Upper lobe of right lung (tissue), 1 donor: ENCODE measurements at regions not wholly inside any gene's neighbourhood (a gene's known extent, or its start where the extent isn't known, plus 50 kb on each side); places are given as distances from the start of the nearest gene placed in this dataset.

Source experiments
- ATAC-seq: fragments of 200-7000 bp; cut with Tn5 transposase; one replicate; pipeline ENCODE4 v1.9.1; 2020; ENCODE audit warnings: mild to moderate bottlenecking, moderate library complexity
- DNase-seq: peaks from one replicate; pipeline ENCODE4 v3.0.0-alpha.2; 2020
- H3K27ac ChIP-seq: fragments of 200-600 bp; one replicate; pipeline ENCODE4 v1.8.0; 2022
- H3K27me3 ChIP-seq: fragments of 200-600 bp; one replicate; pipeline ENCODE4 v1.8.0; 2022; ENCODE audit warnings: mild to moderate bottlenecking
- H3K36me3 ChIP-seq: fragments of 200-600 bp; one replicate; pipeline ENCODE4 v1.8.0; 2022
- H3K4me1 ChIP-seq: fragments of 200-600 bp; one replicate; pipeline ENCODE4 v1.8.0; 2022
- H3K4me3 ChIP-seq: fragments of 200-600 bp; one replicate; pipeline ENCODE4 v1.8.0; 2022; ENCODE audit warnings: mild to moderate bottlenecking
- H3K9me3 ChIP-seq: fragments of 200-600 bp; one replicate; pipeline ENCODE4 v1.8.0; 2022
- intact Hi-C: fragments of 100-400 bp; cut with DNase I; formaldehyde crosslinking; loops from one replicate; pipeline ENCODE4 v1.11.0; 2022
- TF ChIP-seq, protein P1 (sequence below): fragments of 200-600 bp; IDR thresholded peaks from one replicate; pipeline ENCODE4 v1.8.0; 2022; ENCODE audit warnings: antibody characterized with exemption
- donor health status: DM: no; HTN: yes; CAD: no; lungs with severe emphysema.

DNA sequence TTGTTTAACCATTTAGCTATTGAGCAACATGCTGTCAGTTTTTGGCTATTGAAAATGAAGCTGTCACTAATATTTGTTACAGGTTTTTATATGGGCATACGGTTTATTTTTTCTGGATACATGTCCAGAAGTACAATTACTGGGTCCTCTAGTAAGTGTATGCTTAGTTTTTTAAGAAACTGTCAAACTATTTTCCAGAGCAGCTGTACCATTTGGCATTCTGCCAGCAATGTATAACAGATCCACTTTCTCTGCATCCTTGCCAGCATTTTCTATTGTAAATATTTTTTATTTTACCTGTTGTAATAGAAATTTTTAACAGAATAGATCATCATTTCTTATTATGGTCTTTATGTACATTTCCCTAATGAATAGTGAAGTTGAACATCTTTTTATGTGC lies 658.8 kb downstream of the EDEM1 start:
- H3K9me3 ChIP-seq, result no peaks in the 10 kb centered on the region
- no peak overlapping the region for H3K27ac ChIP-seq
- H3K27me3 ChIP-seq, result no peaks in the 10 kb centered on the region
- ATAC-seq (no peak), DNase-seq (no peak)
- no peaks in the 10 kb centered on the region for H3K36me3 ChIP-seq
- TF ChIP-seq, protein P1, sequence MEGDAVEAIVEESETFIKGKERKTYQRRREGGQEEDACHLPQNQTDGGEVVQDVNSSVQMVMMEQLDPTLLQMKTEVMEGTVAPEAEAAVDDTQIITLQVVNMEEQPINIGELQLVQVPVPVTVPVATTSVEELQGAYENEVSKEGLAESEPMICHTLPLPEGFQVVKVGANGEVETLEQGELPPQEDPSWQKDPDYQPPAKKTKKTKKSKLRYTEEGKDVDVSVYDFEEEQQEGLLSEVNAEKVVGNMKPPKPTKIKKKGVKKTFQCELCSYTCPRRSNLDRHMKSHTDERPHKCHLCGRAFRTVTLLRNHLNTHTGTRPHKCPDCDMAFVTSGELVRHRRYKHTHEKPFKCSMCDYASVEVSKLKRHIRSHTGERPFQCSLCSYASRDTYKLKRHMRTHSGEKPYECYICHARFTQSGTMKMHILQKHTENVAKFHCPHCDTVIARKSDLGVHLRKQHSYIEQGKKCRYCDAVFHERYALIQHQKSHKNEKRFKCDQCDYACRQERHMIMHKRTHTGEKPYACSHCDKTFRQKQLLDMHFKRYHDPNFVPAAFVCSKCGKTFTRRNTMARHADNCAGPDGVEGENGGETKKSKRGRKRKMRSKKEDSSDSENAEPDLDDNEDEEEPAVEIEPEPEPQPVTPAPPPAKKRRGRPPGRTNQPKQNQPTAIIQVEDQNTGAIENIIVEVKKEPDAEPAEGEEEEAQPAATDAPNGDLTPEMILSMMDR, result no peak
- intact Hi-C loops, result no loop called here
- H3K4me1 ChIP-seq, result no peaks in the 10 kb centered on the region
- no peak overlapping the region for H3K4me3 ChIP-seq

DNA sequence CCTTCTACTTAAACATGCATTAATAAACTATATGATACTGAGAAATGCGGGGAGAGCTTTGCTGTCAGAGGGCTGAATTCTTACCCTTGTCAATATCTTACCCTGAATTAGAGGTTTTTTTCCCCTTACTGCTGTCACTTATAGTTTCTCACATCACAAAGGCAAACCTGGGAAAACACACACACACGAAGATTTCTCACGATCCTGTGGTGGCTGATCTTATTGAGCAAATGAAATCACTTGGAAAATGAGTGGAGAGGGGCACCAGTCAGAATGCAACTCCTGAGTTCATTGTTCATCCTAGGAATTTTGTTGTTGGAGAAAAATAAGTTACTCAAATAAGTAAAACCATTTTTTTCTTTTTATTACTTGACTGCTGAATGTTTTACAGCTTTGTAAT lies 673.6 kb downstream of the EDEM1 start:
- H3K27ac ChIP-seq, result no peak overlapping the region
- TF ChIP-seq, protein P1, result no peak
- H3K36me3 ChIP-seq, result no peaks in the 10 kb centered on the region
- intact Hi-C loops, result no loop called here
- no peak overlapping the region for H3K4me3 ChIP-seq
- H3K4me1 ChIP-seq, result no peaks in the 10 kb centered on the region
- no peaks in the 10 kb centered on the region for H3K27me3 ChIP-seq
- ATAC-seq, result no peak
- no peaks in the 10 kb centered on the region for H3K9me3 ChIP-seq
- no peak for DNase-seq

GRCh38 chr3:5874931-5875341 lies 687.4 kb downstream of the EDEM1 start:
- Histone ChIP-seq H3K27me3 (no peaks in the 10 kb centered on the region), H3K27ac (no peak overlapping the region), H3K36me3 (no peaks in the 10 kb centered on the region), H3K4me1 (no peaks in the 10 kb centered on the region), H3K9me3 (no peaks in the 10 kb centered on the region), H3K4me3 (no peak overlapping the region)
- intact Hi-C loops, result no loop called here
- no peak for DNase-seq
- TF ChIP-seq, protein P1, result no peak
- ATAC-seq, result no peak

- Histone ChIP-seq H3K4me1 (no peaks in the 10 kb centered on the region), H3K4me3 (no peak overlapping the region), H3K9me3 (no peaks in the 10 kb centered on the region), H3K27me3 (no peaks in the 10 kb centered on the region), H3K36me3 (no peaks in the 10 kb centered on the region), H3K27ac (no peak overlapping the region)
- ATAC-seq, result no peak
- no peak for DNase-seq
- intact Hi-C loops, result no loop called here
- TF ChIP-seq, protein P1, result no peak
Observed at GRCh38 chr3:5888851-5889250, 701.3 kb downstream of the EDEM1 start.

GRCh38 chr3:5889374-5889773 lies 701.9 kb downstream of the EDEM1 start:
- TF ChIP-seq, protein P1, result no peak
- Histone ChIP-seq H3K4me3 (no peak overlapping the region), H3K4me1 (no peaks in the 10 kb centered on the region), H3K27me3 (no peaks in the 10 kb centered on the region), H3K27ac (no peak overlapping the region), H3K36me3 (no peaks in the 10 kb centered on the region), H3K9me3 (no peaks in the 10 kb centered on the region)
- intact Hi-C loops, result no loop called here
- DNase-seq (no peak), ATAC-seq (no peak)

DNA sequence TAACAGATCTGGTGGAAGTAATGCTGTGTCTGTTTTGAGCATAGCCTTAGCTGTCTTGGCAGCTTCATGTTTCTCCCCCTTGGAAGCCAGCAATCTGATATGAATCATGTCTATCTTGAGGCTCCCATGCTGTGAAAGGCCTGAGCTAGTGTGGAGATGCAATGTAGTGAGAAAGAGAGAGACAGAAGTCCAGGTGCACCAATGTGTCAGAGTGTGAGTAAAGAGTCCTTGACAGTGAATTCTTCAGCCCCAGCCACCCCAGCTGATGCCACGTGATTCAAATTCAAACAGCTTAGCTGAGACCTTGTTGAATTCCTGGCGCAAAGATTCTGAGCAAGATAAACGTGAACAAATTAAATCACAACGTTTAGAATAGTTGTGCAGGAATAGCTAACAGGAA lies 704.2 kb downstream of the EDEM1 start:
- ATAC-seq (peak; percentile 61), DNase-seq (no peak)
- H3K4me1 ChIP-seq, result no peaks in the 10 kb centered on the region
- TF ChIP-seq, protein P1, result no peak
- H3K9me3 ChIP-seq, result no peaks in the 10 kb centered on the region
- no peak overlapping the region for H3K27ac ChIP-seq
- no peak overlapping the region for H3K4me3 ChIP-seq
- intact Hi-C loops, result no loop called here
- no peaks in the 10 kb centered on the region for H3K27me3 ChIP-seq
- no peaks in the 10 kb centered on the region for H3K36me3 ChIP-seq
